ENCODE measurements at regions not wholly inside any gene's neighbourhood (a gene's known extent, or its start where the extent isn't known, plus 50 kb on each side); places are given as distances from the start of the nearest gene placed in this dataset.

DNA sequence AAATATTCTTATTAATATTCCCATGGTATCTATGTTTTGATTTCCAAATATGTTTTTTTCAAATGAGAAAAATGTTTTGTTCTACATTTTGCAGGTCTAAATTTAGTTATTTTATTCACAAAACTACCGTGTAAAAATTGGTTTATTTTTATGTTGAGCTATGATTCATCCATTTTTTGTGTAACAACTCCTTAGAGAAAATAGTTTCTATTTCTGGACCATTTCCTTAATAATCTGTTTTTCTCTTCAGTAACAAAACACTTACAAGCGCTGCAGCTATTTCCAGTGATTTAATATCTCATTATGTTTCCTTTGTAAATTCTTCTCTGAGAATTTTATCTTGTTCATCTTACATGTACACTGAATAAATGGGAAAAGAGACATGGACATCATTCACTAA, 550.7 kb upstream of the SLITRK5 start:
- Mint-ChIP-seq H3K27ac (no peak overlapping the region), H3K4me3 (no peak overlapping the region), H3K36me3 (no peaks in the 10 kb centered on the region), H3K4me1 (peaks cover 0 to 4% of the 10 kb centered on the region in 2 donors), H3K27me3 (ENCODE audit: low read depth in 2 of 2) (no peaks in the 10 kb centered on the region), H3K9me3 (peaks cover 5% of the 10 kb centered on the region in 2 donors)
- no CpG with 5 or more reads among the region's 2 CpGs for WGBS (ENCODE audit: insufficient coverage)
- H3K4me3 ChIP-seq (ENCODE audit: low read length): no peak overlapping the region
- TF ChIP-seq, protein P1, sequence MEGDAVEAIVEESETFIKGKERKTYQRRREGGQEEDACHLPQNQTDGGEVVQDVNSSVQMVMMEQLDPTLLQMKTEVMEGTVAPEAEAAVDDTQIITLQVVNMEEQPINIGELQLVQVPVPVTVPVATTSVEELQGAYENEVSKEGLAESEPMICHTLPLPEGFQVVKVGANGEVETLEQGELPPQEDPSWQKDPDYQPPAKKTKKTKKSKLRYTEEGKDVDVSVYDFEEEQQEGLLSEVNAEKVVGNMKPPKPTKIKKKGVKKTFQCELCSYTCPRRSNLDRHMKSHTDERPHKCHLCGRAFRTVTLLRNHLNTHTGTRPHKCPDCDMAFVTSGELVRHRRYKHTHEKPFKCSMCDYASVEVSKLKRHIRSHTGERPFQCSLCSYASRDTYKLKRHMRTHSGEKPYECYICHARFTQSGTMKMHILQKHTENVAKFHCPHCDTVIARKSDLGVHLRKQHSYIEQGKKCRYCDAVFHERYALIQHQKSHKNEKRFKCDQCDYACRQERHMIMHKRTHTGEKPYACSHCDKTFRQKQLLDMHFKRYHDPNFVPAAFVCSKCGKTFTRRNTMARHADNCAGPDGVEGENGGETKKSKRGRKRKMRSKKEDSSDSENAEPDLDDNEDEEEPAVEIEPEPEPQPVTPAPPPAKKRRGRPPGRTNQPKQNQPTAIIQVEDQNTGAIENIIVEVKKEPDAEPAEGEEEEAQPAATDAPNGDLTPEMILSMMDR (IDR thresholded peaks at IDR 0.05): no peak
- H3K27me3 ChIP-seq (ENCODE audit: control insufficient read depth, insufficient read depth, low read length): no peaks in the 10 kb centered on the region
- no peaks in the 10 kb centered on the region for H3K36me3 ChIP-seq (ENCODE audit: control insufficient read depth, insufficient read depth, low read length)
- ATAC-seq: no peak
- H3K27ac ChIP-seq (ENCODE audit: low read length): no peak overlapping the region
- intact Hi-C loops (cut with micrococcal nuclease): no loop called here
- no peaks in the 10 kb centered on the region for H3K4me1 ChIP-seq (ENCODE audit: control insufficient read depth, insufficient read depth, low read length)
- DNase-seq: no peak
- H3K9me3 ChIP-seq (ENCODE audit: control insufficient read depth, insufficient read depth, low read length): no peaks in the 10 kb centered on the region

- Histone ChIP-seq H3K4me3 (ENCODE audit: low read length) (no peak overlapping the region), H3K4me1 (ENCODE audit: control insufficient read depth, insufficient read depth, low read length) (no peaks in the 10 kb centered on the region), H3K36me3 (ENCODE audit: control insufficient read depth, insufficient read depth, low read length) (no peaks in the 10 kb centered on the region), H3K9me3 (ENCODE audit: control insufficient read depth, insufficient read depth, low read length) (no peaks in the 10 kb centered on the region), H3K27ac (ENCODE audit: low read length) (no peak overlapping the region), H3K27me3 (ENCODE audit: control insufficient read depth, insufficient read depth, low read length) (no peaks in the 10 kb centered on the region)
- no peak overlapping the region for H3K27ac Mint-ChIP-seq
- H3K27me3 Mint-ChIP-seq (ENCODE audit: low read depth in 2 of 2): no peaks in the 10 kb centered on the region
- no peaks in the 10 kb centered on the region for H3K36me3 Mint-ChIP-seq
- ATAC-seq (no peak), DNase-seq (no peak)
- intact Hi-C loops (cut with micrococcal nuclease): no loop called here
- H3K4me1 Mint-ChIP-seq: peaks cover 0 to 4% of the 10 kb centered on the region in 2 donors
- no peak overlapping the region for H3K4me3 Mint-ChIP-seq
- TF ChIP-seq, protein P1 (IDR thresholded peaks at IDR 0.05): no peak
- H3K9me3 Mint-ChIP-seq: peaks cover 5% of the 10 kb centered on the region in 2 donors
Observed at GRCh38 chr13:87122551-87122950, 548.6 kb upstream of the SLITRK5 start.

DNA sequence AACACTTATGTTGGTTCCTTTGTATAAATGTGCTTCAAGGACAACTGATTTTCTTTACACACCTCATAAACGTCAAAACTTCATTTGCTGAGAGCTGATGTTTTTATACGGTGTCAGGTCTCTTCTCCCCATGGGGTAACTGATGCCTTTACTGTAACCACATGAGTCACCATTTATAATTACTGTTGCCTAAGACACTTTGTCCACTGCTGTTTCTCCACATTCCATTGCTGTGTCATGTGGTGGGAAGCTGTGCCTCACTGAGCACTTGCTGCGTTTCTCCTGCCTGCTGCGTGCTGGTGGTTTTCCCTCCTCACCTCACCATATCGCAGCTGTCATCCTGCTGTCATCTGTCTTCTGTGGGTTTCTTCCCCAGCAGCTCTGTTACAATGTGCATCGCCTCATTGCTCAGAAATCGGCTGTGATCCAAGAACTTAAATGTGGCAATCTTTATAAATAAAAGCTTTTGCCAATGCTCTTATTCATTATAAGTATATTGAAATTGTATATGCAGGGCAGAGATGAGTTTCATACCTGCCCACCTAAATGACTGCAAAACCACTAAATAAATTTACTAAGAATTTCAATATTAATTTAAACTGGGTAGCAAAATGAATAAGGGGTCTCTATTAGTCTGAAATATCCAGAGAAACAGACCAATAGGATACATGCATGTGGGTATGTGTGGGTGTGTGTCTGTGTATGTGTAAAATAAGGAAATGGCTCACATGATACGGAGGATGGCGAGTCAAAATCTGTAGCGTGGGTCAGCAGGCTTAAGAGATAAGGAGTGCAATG, 547.0 kb upstream of the SLITRK5 start:
- DNase-seq: no peak
- Mint-ChIP-seq H3K36me3 (no peaks in the 10 kb centered on the region), H3K27ac (no peak overlapping the region), H3K9me3 (peaks cover 5 to 7% of the 10 kb centered on the region in 2 donors), H3K27me3 (ENCODE audit: low read depth in 2 of 2) (no peaks in the 10 kb centered on the region), H3K4me3 (no peak overlapping the region), H3K4me1 (peaks cover 0 to 4% of the 10 kb centered on the region in 2 donors)
- no peak overlapping the region for H3K27ac ChIP-seq (ENCODE audit: low read length)
- no peak for ATAC-seq
- no peaks in the 10 kb centered on the region for H3K27me3 ChIP-seq (ENCODE audit: control insufficient read depth, insufficient read depth, low read length)
- TF ChIP-seq, protein P1 (IDR thresholded peaks at IDR 0.05): no peak
- 27% methylated on average over 8 of the region's 10 CpGs for WGBS (ENCODE audit: insufficient coverage)
- no peaks in the 10 kb centered on the region for H3K9me3 ChIP-seq (ENCODE audit: control insufficient read depth, insufficient read depth, low read length)
- H3K4me1 ChIP-seq (ENCODE audit: control insufficient read depth, insufficient read depth, low read length): no peaks in the 10 kb centered on the region
- no peak overlapping the region for H3K4me3 ChIP-seq (ENCODE audit: low read length)
- intact Hi-C loops (cut with micrococcal nuclease): no loop called here
- no peaks in the 10 kb centered on the region for H3K36me3 ChIP-seq (ENCODE audit: control insufficient read depth, insufficient read depth, low read length)

DNA sequence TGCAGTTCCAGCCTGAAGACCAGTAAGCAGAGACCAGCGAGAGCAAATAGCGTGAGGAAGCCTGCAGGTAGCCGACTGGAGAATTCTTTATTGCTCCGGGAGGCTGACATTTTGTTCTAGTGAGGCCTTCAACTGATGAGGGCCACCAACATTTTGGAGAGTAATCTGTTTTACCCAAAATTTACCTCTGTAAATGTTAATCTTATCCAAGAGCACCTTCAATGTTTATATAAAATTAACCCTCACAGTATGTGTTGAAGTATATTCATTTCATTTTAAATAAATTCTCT, 546.4 kb upstream of the SLITRK5 start:
- Mint-ChIP-seq H3K36me3 (no peaks in the 10 kb centered on the region), H3K27me3 (ENCODE audit: low read depth in 2 of 2) (no peaks in the 10 kb centered on the region), H3K4me3 (no peak overlapping the region), H3K9me3 (peaks cover 8 to 10% of the 10 kb centered on the region in 2 donors), H3K4me1 (peaks cover 0 to 4% of the 10 kb centered on the region in 2 donors), H3K27ac (no peak overlapping the region)
- no peak overlapping the region for H3K4me3 ChIP-seq (ENCODE audit: low read length)
- no peak overlapping the region for H3K27ac ChIP-seq (ENCODE audit: low read length)
- H3K27me3 ChIP-seq (ENCODE audit: control insufficient read depth, insufficient read depth, low read length): no peaks in the 10 kb centered on the region
- H3K4me1 ChIP-seq (ENCODE audit: control insufficient read depth, insufficient read depth, low read length): no peaks in the 10 kb centered on the region
- no peak for ATAC-seq
- intact Hi-C loops (cut with micrococcal nuclease): no loop called here
- no peaks in the 10 kb centered on the region for H3K36me3 ChIP-seq (ENCODE audit: control insufficient read depth, insufficient read depth, low read length)
- TF ChIP-seq, protein P1 (IDR thresholded peaks at IDR 0.05): no peak
- WGBS (ENCODE audit: insufficient coverage): 90% methylated on average over 4 of the region's 4 CpGs
- H3K9me3 ChIP-seq (ENCODE audit: control insufficient read depth, insufficient read depth, low read length): no peaks in the 10 kb centered on the region
- no peak for DNase-seq
